ENCODE measurements at regions not wholly inside any gene's neighbourhood (a gene's known extent, or its start where the extent isn't known, plus 50 kb on each side); places are given as distances from the start of the nearest gene placed in this dataset.

- Histone ChIP-seq H3K36me3 (ENCODE audit: control insufficient read depth in 4 of 4, insufficient read depth in 3 of 4, low read depth in 1 of 4, low read length in 3 of 4) (no peaks in the 10 kb centered on the region), H3K9me3 (ENCODE audit: control insufficient read depth in 4 of 4, low read length in 3 of 4) (no peaks in the 10 kb centered on the region), H3K9ac (ENCODE audit: low read depth in 1 of 2, low read length in 2 of 2) (no peak overlapping the region), H3K4me3 (ENCODE audit: low read depth in 1 of 3, low read length in 3 of 3) (no peak overlapping the region), H3K27me3 (ENCODE audit: control insufficient read depth in 4 of 4, insufficient read depth in 4 of 4, low read length in 3 of 4) (no peaks in the 10 kb centered on the region), H3K27ac (ENCODE audit: low read depth in 1 of 2, low read length in 2 of 2) (no peak overlapping the region), H3K4me1 (ENCODE audit: control insufficient read depth in 4 of 4, insufficient read depth in 4 of 4, low read length in 3 of 4) (no peaks in the 10 kb centered on the region)
- 95% methylated on average over 3 of the region's 3 CpGs for WGBS
- no peak for TF ChIP-seq SP1 (IDR thresholded peaks at IDR 0.05)
- no peak for TF ChIP-seq HNF4A (conservative IDR thresholded peaks at IDR 0.05)
- no peak for TF ChIP-seq REST (IDR thresholded peaks at IDR 0.05)
- TF ChIP-seq HNF4G (IDR thresholded peaks at IDR 0.05), result no peak
- no peak for TF ChIP-seq ZBTB33 (IDR thresholded peaks at IDR 0.05)
- TF ChIP-seq YY1 (IDR thresholded peaks at IDR 0.05), result no peak
- no peak for TF ChIP-seq FOXA1 (IDR thresholded peaks at IDR 0.05)
- TF ChIP-seq NR2F2 (IDR thresholded peaks at IDR 0.05), result no peak
- no peak for TF ChIP-seq RXRA (IDR thresholded peaks at IDR 0.05)
- TF ChIP-seq CTCF (IDR thresholded peaks at IDR 0.05; ENCODE audit: low read depth, low read length, missing input control), result no peak
- no peak for DNase-seq (ENCODE audit: low spot score)
These were observed 137.8 kb downstream of the PHLDA1 start for GRCh38 chr12:75893765-75894164.

GRCh38 chr12:75892731-75893408, 138.7 kb downstream of the PHLDA1 start:
- no peaks in the 10 kb centered on the region for H3K36me3 ChIP-seq (ENCODE audit: control insufficient read depth in 4 of 4, insufficient read depth in 3 of 4, low read depth in 1 of 4, low read length in 3 of 4)
- H3K27ac ChIP-seq (ENCODE audit: low read depth in 1 of 2, low read length in 2 of 2), result no peak overlapping the region
- WGBS, result 86% methylated on average over 5 of the region's 5 CpGs
- no peak for TF ChIP-seq HNF4A (conservative IDR thresholded peaks at IDR 0.05)
- no peak for TF ChIP-seq MAX (IDR thresholded peaks at IDR 0.05)
- TF ChIP-seq RAD21 (IDR thresholded peaks at IDR 0.05), result no peak
- TF ChIP-seq GABPA (IDR thresholded peaks at IDR 0.05 in 1 of 2, conservative IDR thresholded peaks at IDR 0.05 in 1 of 2), result no peak
- TF ChIP-seq HNF4G (IDR thresholded peaks at IDR 0.05), result no peak
- H3K4me3 ChIP-seq (ENCODE audit: low read depth in 1 of 3, low read length in 3 of 3), result no peak overlapping the region
- no peak overlapping the region for H3K9ac ChIP-seq (ENCODE audit: low read depth in 1 of 2, low read length in 2 of 2)
- peaks cover 0 to 2% (median 0%) of the 10 kb centered on the region in 4 donors for H3K27me3 ChIP-seq (ENCODE audit: control insufficient read depth in 4 of 4, insufficient read depth in 4 of 4, low read length in 3 of 4)
- H3K9me3 ChIP-seq (ENCODE audit: control insufficient read depth in 4 of 4, low read length in 3 of 4), result no peaks in the 10 kb centered on the region
- H3K4me1 ChIP-seq (ENCODE audit: control insufficient read depth in 4 of 4, insufficient read depth in 4 of 4, low read length in 3 of 4), result no peaks in the 10 kb centered on the region
- no peak for DNase-seq (ENCODE audit: low spot score)

Data from liver (tissue), 8 donors.